GM18909 (cell line): ENCODE measurements at regions not wholly inside any gene's neighbourhood (a gene's known extent, or its start where the extent isn't known, plus 50 kb on each side); places are given as distances from the start of the nearest gene placed in this dataset.
"Not testable (repeated sequence)": the region's sequence is repeated elsewhere in the genome, so short reads cannot be mapped to it uniquely, and the experiment has no call there.

ENCODE experiments used
- ATAC-seq: cut with Tn5 transposase; IDR thresholded peaks from one replicate; pipeline ENCODE4 v1.9.1; 2021; ENCODE audit warnings: mild to moderate bottlenecking; ENCODE audit not compliant: unreplicated experiment, poor library complexity

- ATAC-seq: no peak
Measured at GRCh38 chr17:51479303-51479702, 219.0 kb downstream of the UTP18 start.

- ATAC-seq: no peak
Measured at GRCh38 chr17:51481370-51481769, 221.0 kb downstream of the UTP18 start.

- ATAC-seq: not testable (repeated sequence)
Measured at GRCh38 chr17:51482248-51482647, 221.9 kb downstream of the UTP18 start.

GRCh38 chr17:51486091-51486490 lies 225.7 kb downstream of the UTP18 start:
- ATAC-seq: no peak

GRCh38 chr17:51486885-51487520 lies 226.7 kb downstream of the UTP18 start:
- no peak for ATAC-seq

GRCh38 chr17:51487947-51488346 lies 227.6 kb downstream of the UTP18 start:
- no peak for ATAC-seq

- ATAC-seq: no peak
Measured at GRCh38 chr17:51491416-51491815, 231.1 kb downstream of the UTP18 start.

- ATAC-seq: no peak
Measured at GRCh38 chr17:51493206-51493605, 232.9 kb downstream of the UTP18 start.

- ATAC-seq: no peak
Measured at GRCh38 chr17:51496378-51496777, 236.0 kb downstream of the UTP18 start.

GRCh38 chr17:51499897-51500296 lies 239.6 kb downstream of the UTP18 start:
- ATAC-seq: no peak

GRCh38 chr17:51500454-51500853 lies 240.1 kb downstream of the UTP18 start:
- ATAC-seq: no peak

- ATAC-seq: no peak
Measured at GRCh38 chr17:51505450-51505849, 245.1 kb downstream of the UTP18 start.

- no peak for ATAC-seq
Measured at GRCh38 chr17:51507444-51507843, 247.1 kb downstream of the UTP18 start.

GRCh38 chr17:51508048-51508447 lies 247.7 kb downstream of the UTP18 start:
- no peak for ATAC-seq

- no peak for ATAC-seq
Measured at GRCh38 chr17:51510940-51511339, 250.6 kb downstream of the UTP18 start.

- no peak for ATAC-seq
Measured at GRCh38 chr17:51512220-51512907, 252.0 kb downstream of the UTP18 start.

GRCh38 chr17:51516924-51517323 lies 256.6 kb downstream of the UTP18 start:
- ATAC-seq: no peak

- ATAC-seq: no peak
Measured at GRCh38 chr17:51524524-51524923, 264.2 kb downstream of the UTP18 start.

- no peak for ATAC-seq
Measured at GRCh38 chr17:51526507-51526906, 266.2 kb downstream of the UTP18 start.

- no peak for ATAC-seq
Measured at GRCh38 chr17:51527225-51527982, 267.1 kb downstream of the UTP18 start.

GRCh38 chr17:51528111-51528510 lies 267.8 kb downstream of the UTP18 start:
- no peak for ATAC-seq
